GM19099 (cell line): ENCODE measurements at regions not wholly inside any gene's neighbourhood (a gene's known extent, or its start where the extent isn't known, plus 50 kb on each side); places are given as distances from the start of the nearest gene placed in this dataset.

ENCODE experiments used
- POLR2A ChIP-seq: IDR thresholded peaks from 3 replicates; pipeline ENCODE4 v1.6.1; 2011; ENCODE audit warnings: low read depth; ENCODE audit not compliant: insufficient read length; ENCODE audit errors: extremely low read depth

- TF ChIP-seq POLR2A, result no peak
Observed at GRCh38 chr1:229092377-229093237, 178.3 kb upstream of the RAB4A start.

- no peak for TF ChIP-seq POLR2A
Observed at GRCh38 chr1:229093238-229093540, 177.7 kb upstream of the RAB4A start.

DNA sequence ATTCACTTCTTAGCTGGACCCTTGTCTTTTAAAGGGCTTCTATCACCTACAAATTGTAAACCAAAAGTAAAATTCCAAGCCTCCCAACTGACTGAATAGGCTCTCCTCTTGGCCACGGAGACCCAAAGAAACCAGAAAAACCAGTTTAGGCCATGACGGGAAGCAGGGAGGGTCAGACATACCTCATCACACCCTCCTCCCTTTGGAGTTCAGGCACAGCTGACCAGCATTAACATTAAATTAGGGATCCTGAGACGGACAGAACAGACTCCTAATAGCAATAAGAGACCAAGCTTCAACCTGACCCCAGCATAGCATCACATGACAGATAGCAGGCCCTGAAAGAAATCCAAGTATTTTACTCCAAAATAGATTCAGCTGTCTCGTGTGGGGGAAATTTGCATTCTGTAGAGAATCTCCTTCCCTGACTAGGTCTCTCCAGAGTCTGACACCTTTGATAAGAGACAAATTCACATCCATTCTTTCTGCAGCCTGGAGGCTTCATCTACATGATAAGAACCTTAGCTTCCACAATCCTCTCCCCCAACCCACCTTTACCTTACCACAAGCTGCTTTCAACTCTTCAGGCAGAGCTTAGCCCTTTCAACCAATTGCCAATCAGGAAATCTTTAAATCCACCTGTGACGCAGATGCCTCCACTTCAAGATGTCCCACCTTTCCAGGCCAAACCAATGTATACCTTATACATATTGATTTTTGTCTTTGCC, 177.1 kb upstream of the RAB4A start:
- no peak for TF ChIP-seq POLR2A

DNA sequence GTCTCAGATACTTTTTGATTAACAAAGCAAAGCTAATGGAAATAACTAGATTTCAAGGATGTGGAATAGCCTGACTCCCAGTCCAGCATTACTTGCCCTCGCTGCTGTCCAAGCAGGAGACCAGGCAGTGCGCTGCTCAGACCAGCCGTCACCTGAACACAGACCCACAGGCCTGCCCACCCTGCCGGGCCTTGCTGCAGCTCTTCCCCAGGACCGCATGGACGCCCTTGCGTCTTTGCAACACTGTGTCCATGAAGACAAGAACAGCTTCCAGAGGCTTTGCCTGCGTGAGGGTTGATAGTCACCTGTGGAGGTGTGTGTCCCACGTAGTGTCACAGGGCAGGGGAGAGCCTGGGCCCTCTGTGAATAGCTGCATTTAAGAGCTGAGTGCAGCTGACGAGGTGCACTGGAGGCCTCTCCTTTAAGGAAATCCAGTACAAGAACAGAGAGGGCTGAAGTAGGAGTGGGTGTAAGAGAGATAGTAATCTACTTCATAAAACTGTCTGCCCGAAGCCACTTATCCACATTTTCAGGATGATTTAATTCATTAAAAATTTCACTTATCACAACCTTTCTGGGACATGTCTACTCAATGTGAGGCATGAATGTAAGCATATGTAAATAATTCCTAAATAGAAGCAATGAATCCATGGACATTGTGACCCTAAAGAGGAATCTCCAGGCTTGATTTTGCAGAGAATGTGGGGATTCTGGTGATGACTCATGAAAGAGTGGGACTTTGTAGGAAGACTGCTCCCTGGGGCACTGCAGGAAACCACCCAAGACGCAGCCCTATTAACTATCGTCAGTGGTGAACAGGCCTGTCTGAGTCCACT, 176.2 kb upstream of the RAB4A start:
- no peak for TF ChIP-seq POLR2A

DNA sequence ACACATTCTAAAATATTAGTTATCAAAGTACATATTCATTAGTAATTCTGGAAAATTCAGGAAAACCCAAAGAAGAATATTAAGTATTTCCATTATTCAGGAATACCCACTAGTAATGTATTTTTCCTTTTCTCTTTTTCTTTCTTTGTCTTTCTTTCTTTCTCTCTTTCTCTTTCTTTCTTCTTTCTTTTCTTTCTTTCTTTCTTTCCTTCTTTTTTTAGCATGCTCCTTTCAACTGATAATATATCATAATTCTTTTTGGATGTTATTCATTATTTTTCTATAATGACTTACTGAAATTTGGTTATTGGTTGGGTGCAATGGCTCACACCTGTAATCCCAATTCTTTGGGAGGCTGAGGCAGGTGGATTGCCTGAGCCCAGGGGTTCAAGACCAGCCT, 175.6 kb upstream of the RAB4A start:
- TF ChIP-seq POLR2A, result no peak

- no peak for TF ChIP-seq POLR2A
Observed at GRCh38 chr1:229097356-229097755, 173.6 kb upstream of the RAB4A start.

GRCh38 chr1:229098361-229098760, 172.6 kb upstream of the RAB4A start:
- no peak for TF ChIP-seq POLR2A

GRCh38 chr1:229098903-229099578, 171.9 kb upstream of the RAB4A start:
- no peak for TF ChIP-seq POLR2A

- TF ChIP-seq POLR2A, result no peak
Observed at GRCh38 chr1:229101011-229101871, 169.7 kb upstream of the RAB4A start.

GRCh38 chr1:229102741-229103391, 168.0 kb upstream of the RAB4A start:
- TF ChIP-seq POLR2A, result no peak

DNA sequence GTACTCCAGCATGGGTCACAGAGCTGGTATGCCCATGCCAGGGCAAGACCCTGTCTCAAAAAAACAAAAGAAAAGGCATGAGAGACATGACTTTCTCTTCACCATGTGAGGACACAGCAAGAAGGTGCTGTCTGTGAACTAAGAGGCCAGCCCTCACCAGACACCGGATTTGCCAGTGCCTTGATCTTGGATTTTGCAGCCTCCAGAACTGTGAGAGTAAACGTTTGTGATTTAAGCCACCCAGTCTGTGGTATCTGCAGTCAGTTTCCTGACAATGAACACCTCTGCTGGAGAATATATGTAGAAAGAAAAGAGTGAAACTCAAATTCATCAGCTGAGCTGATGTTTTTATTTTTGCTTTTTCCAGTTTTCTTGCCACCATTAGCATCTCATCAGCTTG, 166.3 kb upstream of the RAB4A start:
- no peak for TF ChIP-seq POLR2A

- TF ChIP-seq POLR2A, result no peak
Observed at GRCh38 chr1:229105109-229105508, 165.8 kb upstream of the RAB4A start.

DNA sequence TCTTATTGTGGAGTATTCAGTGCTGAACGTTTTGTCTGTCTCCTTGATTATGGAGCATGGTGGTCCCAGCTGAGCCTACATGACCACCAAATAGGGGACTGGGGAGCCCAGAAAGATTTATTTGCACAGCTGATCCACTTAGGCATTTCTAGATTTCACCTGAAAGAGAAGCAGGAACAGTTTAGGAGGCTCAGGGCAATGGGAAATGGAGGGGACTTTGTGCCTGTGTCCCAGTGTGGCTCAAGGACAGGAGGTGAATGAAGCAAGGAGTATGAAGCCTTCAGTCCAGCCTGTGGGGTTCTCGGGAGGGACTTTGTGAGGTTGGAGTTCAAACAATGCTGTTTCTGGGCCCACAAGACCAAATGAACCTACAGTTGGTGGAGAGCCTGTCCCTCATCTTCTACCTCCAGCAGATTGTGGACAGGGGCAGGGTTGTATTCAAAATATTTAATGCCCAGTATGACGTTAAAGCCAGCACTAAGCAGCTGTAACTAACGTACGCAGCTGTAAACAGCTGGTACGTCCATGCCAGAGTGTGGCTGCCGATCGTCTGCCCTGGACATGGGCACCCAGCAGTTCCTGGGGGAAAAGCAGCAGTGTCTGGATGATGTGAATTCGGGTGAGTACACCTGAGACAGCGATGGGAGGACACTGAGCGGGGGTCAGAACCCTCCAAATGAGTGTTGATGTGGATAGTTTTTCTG, 164.9 kb upstream of the RAB4A start:
- TF ChIP-seq POLR2A, result no peak
